GM23338 (cell line): ENCODE measurements at regions not wholly inside any gene's neighbourhood (a gene's known extent, or its start where the extent isn't known, plus 50 kb on each side); places are given as distances from the start of the nearest gene placed in this dataset.

Experiments used
- ATAC-seq: fragments of 200-7000 bp; cut with Tn5 transposase; 3 replicates; pipeline ENCODE4 v1.9.1; 2020
- DNase-seq: peaks from one replicate; pipeline ENCODE4 v3.0.0-alpha.2; 2015; ENCODE audit warnings: low spot score
- H2AFZ ChIP-seq: fragments of 200-600 bp; sonication (generic); 2 replicates; pipeline ENCODE4 v1.8.0; 2016; ENCODE audit warnings: antibody characterized with exemption, mild to moderate bottlenecking, moderate library complexity
- H3F3A ChIP-seq: fragments of 200-600 bp; sonication (generic); replicated peaks from 2 replicates; pipeline ENCODE4 v1.8.0; 2017; ENCODE audit warnings: antibody characterized with exemption, mixed run types, low read depth
- H3K27ac ChIP-seq: fragments of 200-600 bp; sonication (generic); 2 replicates; pipeline ENCODE4 v1.6.1; 2016; ENCODE audit warnings: low read depth
- H3K27me3 ChIP-seq: fragments of 200-600 bp; sonication (generic); 2 replicates; pipeline ENCODE4 v1.8.0; 2016; ENCODE audit warnings: mild to moderate bottlenecking, mixed run types, moderate library complexity; ENCODE audit not compliant: insufficient read depth
- H3K36me3 ChIP-seq: fragments of 200-600 bp; sonication (generic); 2 replicates; pipeline ENCODE4 v1.8.0; 2016; ENCODE audit warnings: mild to moderate bottlenecking; ENCODE audit not compliant: insufficient read depth
- H3K4me1 ChIP-seq: fragments of 200-600 bp; sonication (generic); 2 replicates; pipeline ENCODE4 v1.8.0; 2016; ENCODE audit warnings: mild to moderate bottlenecking, moderate library complexity; ENCODE audit not compliant: insufficient read depth
- H3K4me2 ChIP-seq: fragments of 200-600 bp; sonication (generic); 2 replicates; pipeline ENCODE4 v1.7.1; 2017; ENCODE audit warnings: mixed run types
- H3K4me3 ChIP-seq: fragments of 200-600 bp; sonication (generic); 2 replicates; pipeline ENCODE4 v1.6.1; 2016; ENCODE audit warnings: mixed run types
- H3K79me2 ChIP-seq: fragments of 200-600 bp; sonication (generic); replicated peaks from 2 replicates; pipeline ENCODE4 v1.8.0; 2017; ENCODE audit warnings: mild to moderate bottlenecking; ENCODE audit not compliant: insufficient read depth
- H3K9me2 ChIP-seq: fragments of 200-600 bp; sonication (generic); 2 replicates; pipeline ENCODE4 v1.8.0; 2017; ENCODE audit not compliant: insufficient read depth
- H4K20me1 ChIP-seq: fragments of 200-600 bp; sonication (generic); replicated peaks from 2 replicates; pipeline ENCODE4 v1.8.0; 2017; ENCODE audit warnings: mild to moderate bottlenecking; ENCODE audit not compliant: insufficient read depth
- H3K27ac Mint-ChIP-seq: 2 replicates; pipeline ENCODE4 v1.8.0; 2020; ENCODE audit warnings: inconsistent platforms, mild to moderate bottlenecking, moderate library complexity, mixed read lengths
- H3K27me3 Mint-ChIP-seq: 3 replicates; pipeline ENCODE4 v1.8.0; 2022; ENCODE audit warnings: low read depth, mild to moderate bottlenecking, moderate library complexity, mixed read lengths, inconsistent platforms; ENCODE audit not compliant: insufficient read depth, poor library complexity
- H3K36me3 Mint-ChIP-seq: 3 replicates; pipeline ENCODE4 v1.8.0; 2021; ENCODE audit warnings: low read depth, mild to moderate bottlenecking, inconsistent platforms, moderate library complexity, mixed read lengths
- H3K4me1 Mint-ChIP-seq: 3 replicates; pipeline ENCODE4 v1.8.0; 2020; ENCODE audit warnings: mild to moderate bottlenecking, inconsistent platforms, mixed read lengths
- H3K4me3 Mint-ChIP-seq: 3 replicates; pipeline ENCODE4 v1.8.0; 2021; ENCODE audit warnings: moderate library complexity, mild to moderate bottlenecking, inconsistent platforms, mixed read lengths
- H3K9me3 Mint-ChIP-seq: 3 replicates; pipeline ENCODE4 v1.8.0; 2020; ENCODE audit warnings: moderate library complexity, mild to moderate bottlenecking, inconsistent platforms, mixed read lengths
- CREB1 ChIP-seq: fragments of 250-450 bp; sonication (Bioruptor Pico); IDR thresholded peaks from 2 replicates; pipeline ENCODE4 v1.5.0; 2020; ENCODE audit warnings: low read depth, mild to moderate bottlenecking, moderate library complexity
- ETS1 ChIP-seq: IDR thresholded peaks from 2 replicates; pipeline ENCODE4 v1.6.1; 2016; ENCODE audit warnings: antibody characterized with exemption
- EZH2phosphoT487 ChIP-seq: fragments of 200-600 bp; sonication (generic); IDR thresholded peaks from one replicate; pipeline ENCODE4 v1.8.1; 2018; ENCODE audit warnings: antibody characterized with exemption; ENCODE audit not compliant: unreplicated experiment
- JUNB ChIP-seq: IDR thresholded peaks from one replicate; pipeline ENCODE4 v1.6.1; 2016; ENCODE audit warnings: antibody characterized with exemption; ENCODE audit not compliant: unreplicated experiment
- REST ChIP-seq: IDR thresholded peaks from one replicate; pipeline ENCODE4 v1.6.1; 2018; ENCODE audit warnings: antibody characterized with exemption; ENCODE audit not compliant: unreplicated experiment
- STAT1 ChIP-seq: IDR thresholded peaks from one replicate; pipeline ENCODE4 v1.6.1; 2016; ENCODE audit warnings: antibody characterized with exemption; ENCODE audit not compliant: unreplicated experiment
- ZNF114 ChIP-seq: fragments of 250-450 bp; sonication (Bioruptor Pico); IDR thresholded peaks from 2 replicates; pipeline ENCODE4 v1.5.0; 2020; ENCODE audit warnings: mild to moderate bottlenecking, moderate library complexity
- ZNF462 ChIP-seq: fragments of 250-450 bp; sonication (Bioruptor Pico); IDR thresholded peaks from 2 replicates; pipeline ENCODE4 v1.5.0; 2020; ENCODE audit warnings: mild to moderate bottlenecking, moderate library complexity

- Histone ChIP-seq H3K79me2 (no peaks in the 10 kb centered on the region), H3K27ac (no peak overlapping the region), H2AFZ (no peak overlapping the region), H3K4me2 (no peak overlapping the region), H3F3A (no peaks in the 10 kb centered on the region), H3K36me3 (no peaks in the 10 kb centered on the region; the same call in 1 of the 2 replicates), H3K4me3 (no peak overlapping the region), H3K4me1 (no peaks in the 10 kb centered on the region), H4K20me1 (no peaks in the 10 kb centered on the region), H3K9me2 (no peaks in the 10 kb centered on the region), H3K27me3 (no peaks in the 10 kb centered on the region)
- Mint-ChIP-seq H3K27me3 (no peaks in the 10 kb centered on the region), H3K36me3 (peaks cover 17% of the 10 kb centered on the region), H3K27ac (no peak overlapping the region), H3K4me3 (no peak overlapping the region), H3K9me3 (peaks cover 48% of the 10 kb centered on the region), H3K4me1 (peaks cover 5% of the 10 kb centered on the region)
- ATAC-seq = no peak
- no peak for TF ChIP-seq EZH2phosphoT487
- no peak for TF ChIP-seq STAT1
- DNase-seq = no peak
Measured at GRCh38 chr2:2877427-2877826, 500.2 kb downstream of the EIPR1 start.

- H3K79me2 ChIP-seq = no peaks in the 10 kb centered on the region
- H2AFZ ChIP-seq = no peak overlapping the region
- Mint-ChIP-seq H3K4me1 (peaks cover 5% of the 10 kb centered on the region), H3K4me3 (no peak overlapping the region), H3K27ac (no peak overlapping the region), H3K27me3 (no peaks in the 10 kb centered on the region), H3K9me3 (peaks cover 44% of the 10 kb centered on the region), H3K36me3 (peaks cover 17% of the 10 kb centered on the region)
- no peaks in the 10 kb centered on the region for H4K20me1 ChIP-seq
- no peaks in the 10 kb centered on the region for H3K27me3 ChIP-seq
- DNase-seq = peak; percentile 12
- no peaks in the 10 kb centered on the region; the same call in 1 of the 2 replicates for H3K36me3 ChIP-seq
- TF ChIP-seq ETS1 = no peak
- TF ChIP-seq CREB1 (CRISPR knock-in tag) = no peak
- no peak for TF ChIP-seq REST
- no peak for TF ChIP-seq ZNF114 (CRISPR knock-in tag)
- TF ChIP-seq ZNF462 (CRISPR knock-in tag) = no peak
- no peak for TF ChIP-seq JUNB
- H3K4me1 ChIP-seq = no peaks in the 10 kb centered on the region
- H3K4me2 ChIP-seq = no peak overlapping the region
- ATAC-seq = no peak
- H3F3A ChIP-seq = no peaks in the 10 kb centered on the region
- no peak overlapping the region for H3K4me3 ChIP-seq
- H3K27ac ChIP-seq = no peak overlapping the region
- H3K9me2 ChIP-seq = no peaks in the 10 kb centered on the region
Measured at GRCh38 chr2:2876331-2877221, 501.0 kb downstream of the EIPR1 start.
